RWPE1 (cell line): ENCODE measurements at regions not wholly inside any gene's neighbourhood (a gene's known extent, or its start where the extent isn't known, plus 50 kb on each side); places are given as distances from the start of the nearest gene placed in this dataset.
"Not testable (repeated sequence)": the region's sequence is repeated elsewhere in the genome, so short reads cannot be mapped to it uniquely, and the experiment has no call there.

ENCODE experiments used
- CTCF ChIA-PET: fragments of 350-600 bp; sonication (Branson Sonifier 250); formaldehyde crosslinking; extraction: SDS; loops from one replicate; lab custom pipeline; 2021; lab: Yijun Ruan, JAX
- POLR2A ChIA-PET: fragments of 400-600 bp; formaldehyde crosslinking; extraction: SDS; loops from one replicate; lab custom pipeline; 2020; ENCODE audit warnings: antibody characterized with exemption; ENCODE audit not compliant: low non-redundant PET; lab: Yijun Ruan, JAX
- DNase-seq: peaks from one replicate; pipeline ENCODE4 v3.0.0; 2012; ENCODE audit warnings: low spot score
- H3K27ac ChIP-seq: fragments of 450-650 bp; 2 replicates; pipeline ENCODE4 v1.5.1; 2017
- CTCF ChIP-seq: fragments of 450-650 bp; conservative IDR thresholded peaks from 2 replicates; pipeline ENCODE4 v1.5.1; 2017; ENCODE audit warnings: low read depth, mild to moderate bottlenecking

GRCh38 chr5:167081561-167081960 is 1209.9 kb upstream of the WWC1 start:
- no peak for DNase-seq
- no peak for TF ChIP-seq CTCF
- no peak overlapping the region for H3K27ac ChIP-seq
- CTCF ChIA-PET, result no interaction called here
- POLR2A ChIA-PET, result no interaction called here

- ChIA-PET POLR2A (no interaction called here), CTCF (no interaction called here)
Measured at GRCh38 chr5:167096816-167097215, 1194.6 kb upstream of the WWC1 start.

DNA sequence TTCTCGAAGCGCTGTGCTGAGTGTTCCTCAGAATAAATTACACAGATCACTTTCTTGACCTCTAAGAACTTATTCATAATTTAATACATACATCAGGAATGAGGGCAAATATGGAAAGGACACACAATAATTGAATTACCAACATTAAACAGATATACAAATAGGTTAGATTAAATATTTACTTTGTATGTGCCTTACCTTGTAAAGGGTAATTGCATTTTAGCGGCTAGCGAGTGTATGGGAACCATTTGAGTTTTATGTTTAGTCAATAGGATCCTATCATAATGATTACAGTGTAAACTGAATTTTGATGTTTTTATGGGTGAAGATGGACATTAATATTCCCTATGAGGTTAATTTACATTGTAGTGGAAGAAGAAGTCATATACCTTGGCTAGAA is 1187.1 kb upstream of the WWC1 start:
- POLR2A ChIA-PET, result no interaction called here
- CTCF ChIA-PET, result interaction anchor here (0.6 kb wide), 1 partner anchor 352 kb away, joined by 3 read pairs; no protein-coding TSS in a partner anchor
- TF ChIP-seq CTCF, result no peak
- no peak for DNase-seq
- no peak overlapping the region for H3K27ac ChIP-seq

More at GRCh38 chr5:167096816-167097215, 1194.6 kb upstream of the WWC1 start:
- no peak overlapping the region for H3K27ac ChIP-seq
- no peak for TF ChIP-seq CTCF
- DNase-seq, result no peak

GRCh38 chr5:167105941-167106340 is 1185.5 kb upstream of the WWC1 start:
- no peak for TF ChIP-seq CTCF
- ChIA-PET POLR2A (no interaction called here), CTCF (interaction anchor here (0.5 kb wide), 1 partner anchor 9 kb away, joined by 3 read pairs; no protein-coding TSS in a partner anchor)
- no peak overlapping the region for H3K27ac ChIP-seq
- no peak for DNase-seq

GRCh38 chr5:167107684-167108083 is 1183.8 kb upstream of the WWC1 start:
- TF ChIP-seq CTCF, result no peak
- DNase-seq, result no peak
- ChIA-PET CTCF (no interaction called here), POLR2A (no interaction called here)
- no peak overlapping the region for H3K27ac ChIP-seq

- H3K27ac ChIP-seq, POLR2A ChIA-PET, DNase-seq, CTCF ChIA-PET: not testable (repeated sequence)
Measured at GRCh38 chr5:167108266-167108665, 1183.2 kb upstream of the WWC1 start.

DNA sequence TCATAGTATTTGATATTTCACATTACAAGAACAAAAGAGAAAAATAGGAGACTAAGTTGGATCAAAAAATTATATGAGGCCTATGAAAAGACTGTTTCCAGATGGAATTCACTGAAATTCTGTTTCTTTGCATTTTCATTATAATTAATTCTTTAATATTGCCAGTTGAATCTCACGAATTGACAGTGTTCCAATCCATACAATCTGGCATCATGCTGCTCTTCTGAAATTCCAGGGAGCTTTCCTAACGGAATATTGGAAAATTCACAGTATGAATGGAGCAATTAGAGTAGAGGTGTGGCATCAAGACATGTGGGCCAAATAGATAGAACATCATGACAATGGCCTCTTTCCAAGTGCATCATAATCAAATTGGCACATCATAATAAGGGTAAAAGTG is 1178.9 kb upstream of the WWC1 start:
- no peak for TF ChIP-seq CTCF
- POLR2A ChIA-PET, result no interaction called here
- no peak for DNase-seq
- CTCF ChIA-PET, result interaction anchor here (0.8 kb wide), 1 partner anchor 234 kb away, joined by 3 read pairs; no protein-coding TSS in a partner anchor
- no peak overlapping the region for H3K27ac ChIP-seq
